Muscle of leg (tissue), 3 donors: ENCODE measurements at regions not wholly inside any gene's neighbourhood (a gene's known extent, or its start where the extent isn't known, plus 50 kb on each side); places are given as distances from the start of the nearest gene placed in this dataset.
"Not testable (repeated sequence)": the region's sequence is repeated elsewhere in the genome, so short reads cannot be mapped to it uniquely, and the experiment has no call there.

Experiments used
- DNase-seq: peaks from one replicate; pipeline ENCODE4 v3.0.0; 2013
- H3K27ac ChIP-seq: one replicate; pipeline ENCODE4 v1.5.1; 2013; ENCODE audit warnings: mild to moderate bottlenecking, low read length, control low read depth
- H3K27me3 ChIP-seq: one replicate; pipeline ENCODE4 v1.6.1; 2013; ENCODE audit warnings: low read length; ENCODE audit not compliant: control insufficient read depth, insufficient read depth
- H3K36me3 ChIP-seq: one replicate; pipeline ENCODE4 v1.6.1; 2013; ENCODE audit warnings: low read length; ENCODE audit not compliant: control insufficient read depth, insufficient read depth
- H3K4me1 ChIP-seq: one replicate; pipeline ENCODE4 v1.6.1; 2013; ENCODE audit warnings: low read length; ENCODE audit not compliant: control insufficient read depth, insufficient read depth
- H3K4me3 ChIP-seq: one replicate; pipeline ENCODE4 v1.5.1; 2013; ENCODE audit warnings: low read length, control low read depth
- H3K9me3 ChIP-seq: replicated peaks from 2 replicates; pipeline ENCODE4 v1.6.1; 2013; ENCODE audit warnings: low read depth, low read length; ENCODE audit not compliant: control insufficient read depth
- WGBS: methylation state at CpG from one replicate; pipeline ENCODE4 v1.1.5; 2013; ENCODE audit warnings: missing lambda C conversion rate; ENCODE audit not compliant: insufficient coverage; 5-methylcytosine and 5-hydroxymethylcytosine counted together

DNA sequence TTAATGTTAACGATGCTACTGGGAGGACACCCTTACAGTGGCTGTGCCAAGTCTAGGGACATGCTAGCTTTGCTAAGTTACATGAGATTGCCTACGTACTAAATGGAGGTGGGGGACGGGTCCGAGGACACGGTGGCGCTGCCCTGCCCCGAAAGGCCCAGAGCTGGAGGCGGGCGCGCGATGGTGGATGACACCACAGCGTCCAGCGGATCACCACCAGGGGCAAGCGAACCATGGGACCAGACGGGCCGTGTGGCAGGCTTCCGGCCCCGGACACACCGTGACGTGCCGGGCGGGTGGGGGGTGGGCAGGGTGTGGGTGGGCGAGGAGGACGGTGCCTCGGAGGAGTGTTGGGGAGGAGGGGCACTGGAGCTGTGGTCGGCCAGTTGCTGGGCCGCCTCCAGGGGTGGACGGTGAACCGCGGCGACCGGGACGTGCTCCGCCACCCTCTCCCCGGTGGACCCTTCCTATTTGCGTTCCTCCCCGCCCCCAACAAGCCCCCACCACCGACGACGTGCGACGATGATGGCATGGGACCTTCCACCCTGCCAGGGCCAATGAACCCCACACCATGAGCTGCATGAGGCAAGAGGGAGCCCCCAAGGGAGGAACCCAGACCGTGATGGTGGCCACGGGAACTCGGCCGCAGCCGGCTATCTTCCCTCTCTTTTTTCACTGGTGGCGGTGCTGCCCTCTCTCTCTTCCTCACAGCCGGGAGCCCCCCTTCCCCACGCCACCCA, 773.3 kb upstream of the DEFB115 start:
- WGBS, result 96% methylated on average over 20 of the region's 50 CpGs
- Histone ChIP-seq H3K4me1 (no peaks in the 10 kb centered on the region), H3K27me3 (no peaks in the 10 kb centered on the region), H3K27ac (no peak overlapping the region), H3K36me3 (no peaks in the 10 kb centered on the region), H3K9me3 (peaks cover 20% of the 10 kb centered on the region), H3K4me3 (no peak overlapping the region)
- DNase-seq, result no peak

DNA sequence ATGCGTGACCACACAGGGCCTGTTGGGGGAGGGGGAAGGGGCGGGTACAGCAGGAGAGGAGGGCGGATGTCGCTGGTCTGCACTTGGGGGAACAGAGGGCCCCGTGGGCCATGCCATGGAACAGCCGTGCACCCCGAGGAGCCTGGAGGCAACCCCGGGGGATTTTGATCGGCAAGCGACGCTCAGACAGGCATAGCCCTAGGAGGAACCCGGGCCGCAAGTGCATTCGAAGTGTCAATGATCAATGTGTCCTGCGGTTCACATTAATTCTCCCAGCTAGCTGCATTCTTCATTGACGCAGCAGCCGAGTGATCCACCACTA, 772.8 kb upstream of the DEFB115 start:
- Histone ChIP-seq H3K4me1 (no peaks in the 10 kb centered on the region), H3K4me3 (no peak overlapping the region), H3K9me3 (peaks cover 22% of the 10 kb centered on the region), H3K27me3 (no peaks in the 10 kb centered on the region), H3K27ac (no peak overlapping the region), H3K36me3 (no peaks in the 10 kb centered on the region)
- DNase-seq, result no peak
- WGBS, result 97% methylated on average over 15 of the region's 17 CpGs

DNA sequence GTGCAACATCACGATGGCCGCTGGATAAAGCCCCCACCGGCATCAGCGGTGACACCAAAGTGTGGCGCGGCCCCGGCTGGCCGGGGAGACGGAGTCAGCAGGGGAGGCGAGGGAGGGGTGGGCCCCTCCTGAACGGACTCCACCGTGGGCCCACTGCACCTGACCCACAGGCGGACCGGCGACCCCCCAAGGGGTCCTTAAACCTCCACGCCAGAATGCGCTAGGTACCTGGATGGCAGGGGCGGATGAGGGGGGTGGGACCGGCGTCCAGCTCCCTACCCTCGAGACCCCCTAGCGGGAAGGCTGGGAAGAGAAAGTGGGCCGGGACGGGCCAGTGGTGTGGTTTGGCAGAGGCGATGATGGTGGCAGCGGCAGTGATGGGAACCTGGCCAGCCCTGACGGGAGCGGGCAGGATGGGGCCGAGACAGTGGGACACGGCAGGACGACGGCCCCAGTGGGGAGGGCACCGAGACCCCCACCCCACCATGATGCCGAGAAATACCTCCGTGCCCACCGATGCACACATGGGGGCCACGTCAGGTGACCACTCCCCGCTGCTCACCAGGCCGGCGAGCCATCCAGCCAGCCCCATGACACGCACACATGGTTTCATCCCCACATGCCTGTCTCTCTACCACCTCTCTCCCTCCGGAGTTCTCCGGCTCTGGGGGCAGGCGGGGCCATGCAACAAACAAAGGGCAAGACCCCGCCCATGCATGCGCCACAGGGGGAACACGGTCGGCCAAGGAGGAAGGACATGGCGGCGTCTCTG, 771.9 kb upstream of the DEFB115 start:
- 96% methylated on average over 45 of the region's 50 CpGs for WGBS
- peaks cover 22% of the 10 kb centered on the region for H3K9me3 ChIP-seq
- no peak overlapping the region for H3K4me3 ChIP-seq
- no peak overlapping the region for H3K27ac ChIP-seq
- H3K27me3 ChIP-seq, result no peaks in the 10 kb centered on the region
- H3K4me1 ChIP-seq, result no peaks in the 10 kb centered on the region
- no peaks in the 10 kb centered on the region for H3K36me3 ChIP-seq
- no peak for DNase-seq

DNA sequence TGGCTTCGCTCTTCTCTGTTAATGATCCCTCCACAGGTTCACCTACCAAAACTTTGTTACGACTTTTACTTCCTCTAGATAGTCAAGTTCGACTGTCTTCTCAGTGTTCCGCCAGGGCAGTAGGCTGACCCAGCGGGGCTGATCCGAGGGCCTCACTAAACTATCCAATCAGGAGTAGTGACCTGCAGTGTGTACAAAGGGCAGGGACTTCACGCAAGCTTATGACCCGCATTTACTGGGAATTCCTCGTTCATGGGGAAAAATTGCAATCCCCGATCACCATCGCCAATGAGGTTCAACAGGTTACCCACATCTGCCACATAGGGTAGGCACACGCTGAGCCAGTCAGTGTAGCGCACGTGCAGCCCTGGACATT, 771.4 kb upstream of the DEFB115 start:
- H3K36me3 ChIP-seq, result no peaks in the 10 kb centered on the region
- DNase-seq, result no peak
- peaks cover 26% of the 10 kb centered on the region for H3K9me3 ChIP-seq
- no peaks in the 10 kb centered on the region for H3K27me3 ChIP-seq
- no peaks in the 10 kb centered on the region for H3K4me1 ChIP-seq
- no peak overlapping the region for H3K27ac ChIP-seq
- WGBS, result 93% methylated on average over 13 of the region's 14 CpGs
- no peak overlapping the region for H3K4me3 ChIP-seq

DNA sequence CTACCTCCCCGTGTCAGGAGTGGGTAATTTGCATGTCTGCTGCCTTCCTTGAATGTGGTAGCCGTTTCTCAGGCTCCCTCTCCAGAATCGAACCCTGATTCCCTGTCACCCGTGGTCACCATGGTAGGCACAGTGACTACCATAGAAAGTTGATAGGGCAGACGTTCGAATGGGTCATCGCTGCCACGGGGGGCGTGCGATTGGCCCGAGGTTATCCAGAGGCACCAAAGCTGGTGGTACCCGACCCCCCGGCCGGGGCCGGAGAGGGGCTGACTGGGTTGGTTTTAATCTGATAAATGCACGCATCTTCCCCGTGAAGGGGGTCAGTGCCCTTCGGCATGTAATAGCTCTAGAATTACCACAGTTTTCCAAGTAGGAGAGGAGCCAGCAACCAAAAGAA, 770.0 kb upstream of the DEFB115 start:
- not testable (repeated sequence) for H3K27me3 ChIP-seq, H3K36me3 ChIP-seq, H3K27ac ChIP-seq, H3K4me3 ChIP-seq, H3K4me1 ChIP-seq
- DNase-seq, result peak; percentile 10
- H3K9me3 ChIP-seq, result peaks cover 29% of the 10 kb centered on the region
- WGBS, result 92% methylated on average over 18 of the region's 18 CpGs

DNA sequence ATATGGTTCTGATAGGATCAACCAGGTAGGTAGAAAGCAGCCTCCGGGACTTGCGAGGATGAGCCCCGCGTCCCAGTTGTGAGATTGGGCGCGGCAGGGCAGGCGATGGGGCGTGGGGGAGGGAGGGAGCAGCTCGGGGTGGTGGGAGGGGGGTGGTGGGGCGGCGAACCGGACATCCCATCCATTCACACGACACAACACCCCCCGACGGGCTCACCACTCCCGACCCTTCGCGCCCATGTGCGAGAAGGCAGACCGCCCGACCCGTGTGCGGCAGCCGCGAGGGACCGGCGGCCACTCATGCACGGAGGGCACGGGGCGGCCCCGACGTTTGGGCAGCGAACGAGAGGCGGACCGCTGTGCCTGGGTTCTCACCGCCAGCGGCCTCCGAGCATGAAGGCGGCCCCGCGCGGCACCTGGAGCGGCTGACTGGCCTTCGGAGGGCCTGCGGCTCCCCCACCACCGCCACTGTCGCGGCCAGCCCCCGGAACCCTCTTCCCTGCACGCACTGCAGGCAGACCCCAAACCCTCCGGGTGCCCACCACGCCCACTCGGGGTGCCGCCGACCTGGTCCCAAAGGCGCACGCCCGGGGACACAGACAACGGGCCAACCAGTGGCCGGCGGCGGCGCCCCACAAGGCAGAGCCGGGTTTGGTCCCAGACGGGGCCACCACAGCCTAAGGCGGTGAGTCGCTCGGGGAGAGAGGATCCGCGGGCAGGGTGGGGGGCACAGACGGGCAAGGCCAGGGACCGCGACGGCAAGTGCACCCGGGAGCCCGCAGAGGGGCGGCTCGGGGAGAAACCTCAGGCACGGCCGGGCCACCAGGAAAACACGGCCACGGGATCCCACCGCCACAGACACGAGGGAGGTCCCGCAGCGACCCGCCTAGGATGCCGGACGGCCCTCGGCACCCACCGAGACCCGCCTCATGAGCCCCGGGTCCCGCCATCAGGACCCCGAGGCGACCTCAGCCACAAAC, 769.2 kb upstream of the DEFB115 start:
- DNase-seq, result no peak
- Histone ChIP-seq H3K36me3 (no peaks in the 10 kb centered on the region), H3K27ac (no peak overlapping the region), H3K9me3 (peaks cover 29% of the 10 kb centered on the region), H3K27me3 (no peaks in the 10 kb centered on the region), H3K4me1 (no peaks in the 10 kb centered on the region), H3K4me3 (no peak overlapping the region)
- WGBS, result 58% methylated on average over 84 of the region's 97 CpGs

DNA sequence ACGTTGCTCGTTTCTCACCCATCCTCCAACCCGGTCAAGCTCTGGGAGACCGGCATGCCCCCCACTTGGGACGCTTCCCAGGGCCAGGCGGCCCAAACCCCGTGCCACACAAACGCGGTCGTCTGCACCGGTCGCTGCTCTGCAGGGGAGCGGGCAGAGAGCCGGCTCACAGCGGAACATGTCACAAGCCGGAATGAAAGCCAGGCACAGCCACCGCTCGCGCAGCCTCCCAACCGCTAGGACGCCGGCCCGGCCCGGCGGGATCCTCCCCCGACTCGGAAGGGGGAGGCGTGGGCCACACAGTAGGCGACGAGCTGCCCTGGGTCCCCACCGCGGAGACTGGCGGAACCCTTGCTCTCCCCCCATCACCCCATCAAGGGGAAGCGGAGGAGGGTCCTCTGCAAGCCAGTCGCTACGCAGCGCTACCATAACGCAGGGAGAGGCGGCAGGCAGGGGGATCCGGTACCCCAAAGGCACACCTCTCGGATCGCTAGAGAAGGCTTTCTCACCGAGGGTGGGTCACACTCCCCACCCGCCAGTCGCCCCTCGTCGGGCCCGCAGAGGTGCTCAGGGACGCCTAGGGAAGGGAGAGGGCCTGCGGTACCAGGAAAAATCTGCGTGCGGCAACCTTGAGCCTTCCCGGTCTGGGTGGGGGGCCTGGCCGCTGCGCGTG, 768.4 kb upstream of the DEFB115 start:
- Histone ChIP-seq H3K4me1 (no peaks in the 10 kb centered on the region), H3K27ac (no peak overlapping the region), H3K4me3 (no peak overlapping the region), H3K36me3 (no peaks in the 10 kb centered on the region), H3K27me3 (no peaks in the 10 kb centered on the region), H3K9me3 (peaks cover 29% of the 10 kb centered on the region)
- 38% methylated on average over 52 of the region's 56 CpGs for WGBS
- no peak for DNase-seq

DNA sequence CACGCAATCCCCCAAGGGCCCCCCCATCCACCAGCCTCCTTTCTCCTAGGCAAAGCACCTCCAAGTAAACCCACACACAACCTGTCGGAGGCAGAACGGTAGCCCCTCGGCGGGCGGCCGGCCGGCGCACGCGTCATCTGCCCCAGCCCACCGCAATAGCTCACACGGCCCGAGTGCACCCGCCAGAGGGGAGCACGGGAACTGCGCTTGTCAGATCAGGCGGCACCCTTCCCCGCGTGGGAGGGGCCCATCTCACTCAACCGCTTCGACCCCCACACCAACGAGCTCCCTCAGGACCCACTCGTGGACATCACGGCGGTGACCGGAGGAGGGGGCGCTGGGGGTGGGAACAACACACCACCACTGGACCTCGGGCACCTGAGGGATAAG, 767.9 kb upstream of the DEFB115 start:
- Histone ChIP-seq H3K36me3 (no peaks in the 10 kb centered on the region), H3K4me3 (no peak overlapping the region), H3K9me3 (peaks cover 29% of the 10 kb centered on the region), H3K27me3 (no peaks in the 10 kb centered on the region), H3K4me1 (no peaks in the 10 kb centered on the region), H3K27ac (no peak overlapping the region)
- WGBS, result 59% methylated on average over 18 of the region's 29 CpGs
- DNase-seq, result no peak

DNA sequence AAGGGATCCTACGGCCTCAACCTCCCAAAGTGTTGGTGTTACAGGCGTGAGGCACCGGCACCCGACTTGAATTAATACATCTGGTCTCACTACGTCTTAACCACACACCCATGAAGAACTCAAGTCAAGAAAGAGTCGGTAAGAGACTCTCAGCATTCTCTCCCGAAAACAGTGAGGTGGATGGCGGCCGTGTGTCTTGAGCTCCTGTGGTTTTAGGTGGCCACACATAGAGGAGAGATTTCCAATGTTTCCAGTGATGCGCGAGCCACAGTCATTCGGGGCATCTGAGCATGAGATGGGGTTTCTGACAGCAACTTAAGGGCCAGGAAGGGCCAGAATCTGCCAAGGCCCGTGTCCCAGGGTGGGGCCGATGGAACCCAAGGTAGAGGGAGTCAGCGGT, 766.4 kb upstream of the DEFB115 start:
- no peaks in the 10 kb centered on the region for H3K4me1 ChIP-seq
- 100% methylated on average over 5 of the region's 15 CpGs for WGBS
- H3K27ac ChIP-seq, result no peak overlapping the region
- no peaks in the 10 kb centered on the region for H3K36me3 ChIP-seq
- peaks cover 17% of the 10 kb centered on the region for H3K9me3 ChIP-seq
- no peaks in the 10 kb centered on the region for H3K27me3 ChIP-seq
- H3K4me3 ChIP-seq, result no peak overlapping the region
- DNase-seq, result no peak
